Smooth muscle cell (in vitro differentiated cells): ENCODE measurements at regions not wholly inside any gene's neighbourhood (a gene's known extent, or its start where the extent isn't known, plus 50 kb on each side); places are given as distances from the start of the nearest gene placed in this dataset.

Source experiments
- DNase-seq: peaks from one replicate; lab custom pipeline; 2025; ENCODE audit not compliant: unreplicated experiment; lab: John Stamatoyannopoulos, UW
- H2AFZ ChIP-seq: fragments of 200-600 bp; sonication (generic); 2 replicates; pipeline ENCODE4 v1.6.0; 2016; ENCODE audit warnings: antibody characterized with exemption, low read depth, mild to moderate bottlenecking
- H3F3A ChIP-seq: fragments of 200-600 bp; sonication (generic); 2 replicates; pipeline ENCODE4 v1.6.0; 2017; ENCODE audit warnings: antibody characterized with exemption, low read depth
- H3K27ac ChIP-seq: fragments of 200-600 bp; sonication (generic); 2 replicates; pipeline ENCODE4 v1.5.1; 2016; ENCODE audit warnings: low read depth, mild to moderate bottlenecking
- H3K27me3 ChIP-seq: fragments of 200-600 bp; sonication (generic); 2 replicates; pipeline ENCODE4 v1.6.1; 2016; ENCODE audit warnings: low read depth, mild to moderate bottlenecking
- H3K36me3 ChIP-seq: fragments of 200-600 bp; sonication (generic); 2 replicates; pipeline ENCODE4 v1.5.1; 2016; ENCODE audit warnings: low read depth
- H3K4me1 ChIP-seq: fragments of 200-600 bp; sonication (generic); 2 replicates; pipeline ENCODE4 v1.5.1; 2016; ENCODE audit warnings: low read depth
- H3K4me2 ChIP-seq: fragments of 200-600 bp; sonication (generic); 2 replicates; pipeline ENCODE4 v1.6.0; 2016; ENCODE audit warnings: mild to moderate bottlenecking
- H3K4me3 ChIP-seq: fragments of 200-600 bp; sonication (generic); 2 replicates; pipeline ENCODE4 v1.5.1; 2016; ENCODE audit warnings: mild to moderate bottlenecking
- H3K79me2 ChIP-seq: fragments of 200-600 bp; sonication (generic); 2 replicates; pipeline ENCODE4 v1.6.0; 2016; ENCODE audit warnings: low read depth, mild to moderate bottlenecking
- H3K9ac ChIP-seq: fragments of 200-600 bp; sonication (generic); 2 replicates; pipeline ENCODE4 v1.6.0; 2016; ENCODE audit warnings: low read depth
- H3K9me3 ChIP-seq: fragments of 200-600 bp; sonication (generic); replicated peaks from 2 replicates; pipeline ENCODE4 v1.5.1; 2016; ENCODE audit warnings: low read depth
- H4K20me1 ChIP-seq: fragments of 200-600 bp; sonication (generic); 2 replicates; pipeline ENCODE4 v1.6.0; 2016; ENCODE audit warnings: low read depth
- CTCF ChIP-seq: fragments of 200-600 bp; sonication (generic); IDR thresholded peaks from 2 replicates; pipeline ENCODE4 v1.5.1; 2017; ENCODE audit warnings: borderline replicate concordance, mild to moderate bottlenecking, antibody characterized with exemption; ENCODE audit not compliant: insufficient read depth, poor library complexity, severe bottlenecking
- WGBS: methylation state at CpG from one replicate; pipeline ENCODE4 v1.1.7; 2016; ENCODE audit warnings: low lambda C conversion rate; 5-methylcytosine and 5-hydroxymethylcytosine counted together

GRCh38 chr5:21212026-21212425, 1224.0 kb upstream of the CDH18 start:
- Histone ChIP-seq H3K4me2 (no peak overlapping the region), H4K20me1 (no peaks in the 10 kb centered on the region), H3K27ac (no peak overlapping the region), H3K4me1 (no peaks in the 10 kb centered on the region), H3K4me3 (no peak overlapping the region), H3K27me3 (no peaks in the 10 kb centered on the region), H2AFZ (no peak overlapping the region), H3K79me2 (no peaks in the 10 kb centered on the region), H3K9ac (no peak overlapping the region), H3K9me3 (no peaks in the 10 kb centered on the region), H3F3A (no peaks in the 10 kb centered on the region), H3K36me3 (no peaks in the 10 kb centered on the region)
- DNase-seq: no peak
- TF ChIP-seq CTCF: no peak
- 88% methylated on average over 1 of the region's 1 CpG for WGBS

- H3K9me3 ChIP-seq: no peaks in the 10 kb centered on the region
- no peak overlapping the region for H3K4me2 ChIP-seq
- no peaks in the 10 kb centered on the region for H4K20me1 ChIP-seq
- no peak overlapping the region for H2AFZ ChIP-seq
- DNase-seq: no peak
- WGBS: 87% methylated on average over 2 of the region's 2 CpGs
- TF ChIP-seq CTCF: no peak
- no peaks in the 10 kb centered on the region for H3K79me2 ChIP-seq
- H3K9ac ChIP-seq: no peak overlapping the region
- H3K4me3 ChIP-seq: no peak overlapping the region
- no peaks in the 10 kb centered on the region for H3F3A ChIP-seq
- H3K4me1 ChIP-seq: no peaks in the 10 kb centered on the region
- H3K27ac ChIP-seq: no peak overlapping the region
- no peaks in the 10 kb centered on the region for H3K27me3 ChIP-seq
- H3K36me3 ChIP-seq: no peaks in the 10 kb centered on the region
Observed at GRCh38 chr5:21209409-21209808, 1221.4 kb upstream of the CDH18 start.

- no peak overlapping the region for H2AFZ ChIP-seq
- H3K4me1 ChIP-seq: no peaks in the 10 kb centered on the region
- H3F3A ChIP-seq: no peaks in the 10 kb centered on the region
- WGBS: 86% methylated on average over 2 of the region's 2 CpGs
- no peak overlapping the region for H3K27ac ChIP-seq
- H3K36me3 ChIP-seq: no peaks in the 10 kb centered on the region
- TF ChIP-seq CTCF: no peak
- no peaks in the 10 kb centered on the region for H4K20me1 ChIP-seq
- H3K79me2 ChIP-seq: no peaks in the 10 kb centered on the region
- no peaks in the 10 kb centered on the region for H3K27me3 ChIP-seq
- no peak overlapping the region for H3K4me3 ChIP-seq
- no peak overlapping the region for H3K4me2 ChIP-seq
- DNase-seq: no peak
- no peak overlapping the region for H3K9ac ChIP-seq
- no peaks in the 10 kb centered on the region for H3K9me3 ChIP-seq
Observed at GRCh38 chr5:21199087-21199486, 1211.1 kb upstream of the CDH18 start.

- Histone ChIP-seq H3K27ac (no peak overlapping the region), H3K9ac (no peak overlapping the region), H3K4me2 (no peak overlapping the region), H3K4me3 (no peak overlapping the region), H4K20me1 (no peaks in the 10 kb centered on the region), H3K79me2 (no peaks in the 10 kb centered on the region), H3F3A (no peaks in the 10 kb centered on the region), H3K4me1 (no peaks in the 10 kb centered on the region), H3K27me3 (no peaks in the 10 kb centered on the region), H2AFZ (no peak overlapping the region), H3K9me3 (no peaks in the 10 kb centered on the region), H3K36me3 (no peaks in the 10 kb centered on the region)
- no peak for TF ChIP-seq CTCF
- WGBS: 76% methylated on average over 4 of the region's 4 CpGs
- DNase-seq: no peak
Observed at GRCh38 chr5:21195145-21195544, 1207.1 kb upstream of the CDH18 start.
